OCI-M2 (cell line): ENCODE measurements at regions not wholly inside any gene's neighbourhood (a gene's known extent, or its start where the extent isn't known, plus 50 kb on each side); places are given as distances from the start of the nearest gene placed in this dataset.

ENCODE experiments used
- DNase-seq: peaks from one replicate; lab custom pipeline; 2025; ENCODE audit not compliant: unreplicated experiment; lab: John Stamatoyannopoulos, UW

DNA sequence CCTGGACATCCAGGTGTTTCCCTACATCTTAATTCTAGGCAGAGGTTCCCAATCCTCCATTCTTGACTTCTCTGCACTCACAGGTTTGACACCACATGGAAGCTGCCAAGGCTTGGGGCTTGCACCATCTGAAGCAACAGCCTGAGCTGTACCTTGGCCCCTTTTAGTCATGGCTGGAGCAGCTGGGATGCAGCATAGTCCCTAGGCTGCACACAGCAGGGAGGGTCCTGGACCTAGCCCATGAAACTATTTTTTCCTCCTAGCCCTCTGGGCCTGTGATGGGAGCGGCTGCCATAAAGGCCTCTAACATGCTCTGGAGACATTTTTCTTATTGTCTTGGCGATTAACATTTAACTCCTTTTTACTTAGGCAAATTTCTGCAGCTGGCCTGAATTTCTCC is 417.2 kb upstream of the FLRT2 start:
- DNase-seq = no peak

DNA sequence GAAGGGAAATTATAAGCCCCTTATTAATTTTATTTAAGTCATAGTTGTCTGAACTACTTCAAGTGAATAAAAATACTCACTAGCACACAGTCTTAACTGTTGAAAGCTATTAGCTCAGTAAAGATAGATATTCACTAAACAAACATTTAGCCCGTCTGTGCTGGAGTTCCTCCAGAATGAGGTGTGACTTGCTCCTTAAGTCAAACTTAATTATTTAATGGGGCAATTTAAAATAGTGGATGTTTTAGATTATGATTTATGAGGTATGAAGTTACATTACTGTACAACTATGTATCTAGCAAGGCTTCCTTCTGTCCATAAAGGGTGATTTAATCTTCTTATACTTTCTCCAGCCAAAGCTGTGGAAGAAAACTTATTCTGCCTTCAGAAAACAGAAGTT is 414.0 kb upstream of the FLRT2 start:
- no peak for DNase-seq

DNA sequence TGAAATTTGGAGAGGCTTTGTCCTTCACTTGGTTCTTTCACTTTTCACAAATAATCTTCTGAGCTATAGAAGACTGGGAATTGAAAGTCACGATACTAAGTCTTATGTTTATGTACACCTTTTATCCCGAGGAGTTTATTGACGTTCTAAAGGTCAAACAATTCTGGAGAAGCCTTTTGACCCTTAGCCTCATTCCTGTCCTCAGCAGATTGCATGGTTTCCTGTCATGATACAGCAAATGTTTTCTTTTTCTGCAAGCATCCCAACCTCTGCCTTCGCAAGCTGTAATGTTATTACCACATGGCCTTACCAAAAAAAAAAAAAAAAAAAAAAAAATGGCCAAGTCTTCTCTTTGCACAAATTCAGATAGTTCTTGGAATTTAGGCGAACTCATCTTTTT is 411.7 kb upstream of the FLRT2 start:
- no peak for DNase-seq

DNA sequence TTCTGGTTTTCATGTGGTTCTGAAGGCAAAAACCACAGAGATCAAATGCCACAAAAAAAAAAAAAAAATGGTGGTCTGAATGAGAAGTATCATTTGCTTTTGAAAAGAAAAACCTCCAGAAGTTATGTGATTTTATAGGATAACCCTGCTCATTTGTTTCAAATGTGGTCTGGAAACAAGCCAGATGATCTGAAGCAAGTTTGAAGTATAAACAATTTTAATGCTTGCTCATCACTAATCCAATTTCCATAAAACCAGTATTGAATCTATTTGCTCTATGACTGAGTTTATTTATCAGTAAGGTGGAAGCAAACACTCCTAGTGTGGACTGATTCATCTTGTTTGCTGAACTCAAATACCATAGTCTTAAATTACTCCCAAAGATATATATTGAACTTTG is 407.3 kb upstream of the FLRT2 start:
- DNase-seq = no peak

DNA sequence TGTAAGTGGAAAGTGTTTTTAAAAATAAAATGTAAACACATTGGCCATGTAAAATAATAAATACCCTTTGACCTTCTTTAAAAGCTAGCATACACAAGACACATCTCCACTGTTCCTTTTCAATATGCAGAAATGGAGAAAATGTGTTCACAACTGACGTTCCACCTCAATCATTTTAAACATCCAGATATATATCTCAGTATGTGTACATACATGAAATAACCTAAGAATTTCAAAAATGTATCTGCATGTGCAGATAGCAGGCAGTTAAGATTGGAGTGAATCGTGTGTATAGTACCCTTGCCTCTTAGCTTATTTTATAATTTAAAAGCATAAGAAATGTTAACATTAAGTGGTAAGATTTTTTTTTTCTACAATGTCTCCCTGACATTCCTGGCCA is 406.2 kb upstream of the FLRT2 start:
- no peak for DNase-seq

DNA sequence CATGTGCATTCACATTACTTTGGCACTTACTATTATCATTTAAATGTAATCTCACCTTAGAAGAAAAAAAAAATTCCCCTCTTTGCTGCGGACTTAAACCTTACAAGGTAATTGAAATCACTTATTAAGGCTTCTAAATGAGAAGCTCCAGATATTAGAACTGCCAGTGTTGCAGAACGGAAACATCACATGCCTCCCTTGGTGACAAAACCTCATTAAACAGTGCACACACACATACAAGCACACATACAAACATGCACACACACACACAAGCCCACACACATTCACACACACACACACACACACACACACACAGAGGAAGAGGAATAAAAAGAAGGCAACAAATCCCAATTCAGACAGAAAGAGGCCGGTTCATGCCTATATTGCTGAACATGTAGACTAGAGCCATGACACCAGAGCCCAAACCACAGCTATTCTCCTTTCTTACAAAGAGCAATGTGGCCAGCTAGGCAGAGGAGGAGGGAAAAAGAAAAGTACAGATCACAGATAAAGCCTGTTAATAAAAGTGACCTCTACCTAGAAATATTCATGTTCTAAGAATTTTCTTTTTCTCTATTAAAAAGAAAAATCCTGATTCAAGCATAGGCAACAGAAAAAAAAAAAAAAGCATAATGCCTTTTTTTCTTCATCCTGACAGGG is 405.2 kb upstream of the FLRT2 start:
- DNase-seq = no peak

DNA sequence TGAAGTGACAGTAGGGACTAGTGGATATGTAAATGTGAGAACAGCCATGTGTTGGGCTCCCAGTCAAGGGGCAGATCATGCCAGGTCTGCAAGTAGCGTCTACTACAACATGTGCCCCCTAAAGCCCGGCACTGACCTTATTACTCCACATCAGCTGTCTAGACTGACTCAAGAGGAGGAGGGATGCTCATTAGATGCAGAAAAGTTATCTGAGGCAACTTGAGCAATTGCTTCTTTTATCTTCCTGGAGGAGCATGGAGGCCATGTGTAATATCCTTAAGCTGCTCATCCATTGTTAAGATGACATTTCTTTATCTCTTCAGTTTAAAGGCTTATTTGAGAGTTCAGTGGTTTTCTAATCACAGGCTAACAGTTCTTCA is 404.7 kb upstream of the FLRT2 start:
- peak; percentile 41 for DNase-seq

DNA sequence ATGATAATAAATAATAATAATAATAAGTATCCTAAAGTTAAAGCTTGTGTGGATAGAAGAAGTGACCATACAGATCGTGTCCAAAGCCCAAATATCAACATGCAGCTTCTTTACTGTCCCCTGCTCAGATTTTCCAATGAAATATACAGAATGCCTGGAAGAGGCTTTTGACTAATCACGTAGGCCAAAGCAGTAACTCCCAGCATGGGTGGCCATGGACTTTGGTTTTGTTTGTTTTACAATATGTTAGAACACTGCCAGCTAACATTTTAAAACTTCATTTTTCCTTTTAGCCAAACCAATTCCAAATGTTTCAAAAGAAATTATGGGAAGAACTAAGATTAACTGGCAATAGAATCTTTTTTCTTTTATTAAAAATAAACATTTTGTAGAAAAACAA is 400.0 kb upstream of the FLRT2 start:
- no peak for DNase-seq

DNA sequence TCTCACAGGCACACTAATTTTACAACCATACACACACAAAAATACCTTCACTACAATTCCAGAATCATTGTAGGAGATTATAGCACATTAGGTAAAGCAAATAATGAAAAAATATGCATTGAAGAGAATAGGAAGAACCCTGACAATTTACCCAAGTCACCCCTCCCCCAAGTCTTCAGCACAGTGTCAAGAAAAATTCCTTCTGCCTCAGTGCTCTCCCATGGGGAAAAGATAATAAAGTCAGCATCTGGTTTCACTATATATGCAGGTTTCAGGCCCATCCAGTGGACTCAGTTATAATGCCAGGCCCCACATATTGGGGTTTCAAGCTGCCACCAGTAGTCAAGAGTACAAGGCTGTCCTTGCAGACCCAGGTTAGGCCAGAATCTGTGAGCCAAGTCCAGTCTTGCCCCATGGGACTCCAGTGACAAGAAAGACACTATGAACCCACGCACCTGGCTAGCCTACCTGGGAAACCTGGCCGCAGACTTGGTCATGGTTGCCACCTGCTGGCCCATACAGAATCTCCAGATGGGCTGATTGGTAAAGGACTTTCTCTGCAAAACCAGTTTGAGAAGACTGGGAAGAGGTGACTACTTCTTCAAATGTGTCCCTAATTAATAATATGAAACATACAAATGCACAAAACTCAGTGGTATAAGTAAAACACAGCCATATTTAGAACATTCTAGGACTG is 398.6 kb upstream of the FLRT2 start:
- no peak for DNase-seq

DNA sequence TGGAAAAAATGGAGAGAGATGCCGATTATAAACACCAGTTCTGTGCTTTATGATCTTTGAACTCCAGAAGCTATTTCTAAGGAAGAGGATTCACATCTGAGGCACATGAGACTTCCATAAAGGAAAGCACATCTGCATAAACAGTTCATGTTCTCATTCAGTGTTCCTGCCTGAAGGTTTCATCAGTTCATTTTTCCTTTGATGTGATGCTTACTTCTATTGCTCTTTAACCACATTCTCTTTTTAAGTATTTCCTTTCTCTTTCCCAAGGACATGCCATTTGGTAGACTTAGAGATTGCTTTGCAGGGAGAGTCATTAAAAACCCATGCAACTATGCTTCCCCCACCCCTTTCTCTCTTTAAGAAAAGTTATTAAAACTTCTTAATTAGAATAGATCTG is 387.0 kb upstream of the FLRT2 start:
- no peak for DNase-seq

DNA sequence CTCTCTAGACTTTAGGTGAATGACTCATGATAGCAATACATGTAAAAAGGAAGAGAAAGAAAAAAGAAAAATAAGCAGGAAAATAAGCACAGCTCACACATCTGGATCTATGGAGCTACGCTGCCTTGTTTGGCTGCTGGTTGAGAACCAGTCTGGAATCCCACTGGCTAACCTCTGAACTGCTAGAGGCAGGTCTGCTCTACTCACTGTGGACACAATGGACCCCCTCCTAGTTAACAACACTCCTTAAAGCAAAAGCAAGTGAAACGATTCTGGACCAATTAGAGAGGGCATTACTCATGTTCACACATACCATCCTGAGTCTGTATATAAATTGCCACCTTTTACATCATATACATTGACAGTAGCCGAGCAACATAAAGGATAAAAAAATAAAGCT is 383.2 kb upstream of the FLRT2 start:
- DNase-seq = no peak

DNA sequence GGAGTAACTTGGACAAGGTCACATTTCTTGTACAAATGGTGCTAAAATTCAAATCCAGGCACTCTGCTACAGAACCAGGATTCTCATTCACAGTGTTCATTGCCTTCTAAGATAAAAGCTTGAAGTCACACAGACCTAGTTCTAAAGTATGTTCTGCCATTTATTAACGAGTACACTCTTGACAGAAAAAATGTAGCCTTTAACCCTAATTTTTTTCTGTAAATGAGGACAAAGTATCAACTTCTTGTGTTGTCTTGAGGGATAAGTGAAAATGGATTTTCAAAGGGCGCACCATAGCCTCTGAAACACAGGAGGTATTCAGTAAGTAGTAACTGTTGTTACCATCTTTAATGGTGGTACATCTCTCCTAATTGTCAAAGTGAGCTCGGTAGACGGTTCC is 379.8 kb upstream of the FLRT2 start:
- DNase-seq = no peak

DNA sequence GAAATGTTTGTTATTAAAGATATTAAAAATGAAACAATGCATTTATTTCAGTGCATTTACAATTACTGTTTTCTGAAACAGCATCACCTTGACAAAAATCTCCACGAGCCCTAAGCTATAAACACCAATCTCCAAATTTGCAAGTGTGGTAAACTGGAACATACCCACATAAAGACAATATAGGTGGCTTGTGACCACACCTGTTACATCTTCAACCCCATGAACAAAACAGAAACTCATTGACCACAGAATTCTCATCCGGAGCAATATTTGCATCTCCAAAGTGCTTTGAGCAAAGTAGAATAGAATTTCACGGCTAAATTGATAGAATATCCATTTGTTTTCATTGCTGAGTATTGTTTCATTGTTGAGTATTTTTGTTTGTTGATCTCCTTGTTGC is 375.2 kb upstream of the FLRT2 start:
- no peak for DNase-seq

DNA sequence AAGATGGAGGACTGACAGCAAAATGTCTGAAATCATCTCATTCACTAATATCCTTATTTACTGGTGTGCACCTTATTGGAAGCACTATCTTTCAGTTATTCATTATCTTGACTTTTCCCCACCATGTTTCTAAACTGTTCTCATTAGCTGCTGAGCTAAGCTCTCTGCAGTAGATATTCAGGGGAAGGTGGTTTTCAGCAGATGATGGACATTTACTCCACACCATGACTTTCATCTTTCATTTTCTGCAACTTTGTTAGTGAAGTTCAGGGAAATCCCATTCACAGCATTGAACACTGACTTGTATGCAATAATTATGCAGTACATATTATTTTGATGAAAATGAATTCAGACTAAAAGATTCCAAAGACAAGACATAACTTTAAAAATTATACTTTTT is 373.6 kb upstream of the FLRT2 start:
- DNase-seq = no peak

DNA sequence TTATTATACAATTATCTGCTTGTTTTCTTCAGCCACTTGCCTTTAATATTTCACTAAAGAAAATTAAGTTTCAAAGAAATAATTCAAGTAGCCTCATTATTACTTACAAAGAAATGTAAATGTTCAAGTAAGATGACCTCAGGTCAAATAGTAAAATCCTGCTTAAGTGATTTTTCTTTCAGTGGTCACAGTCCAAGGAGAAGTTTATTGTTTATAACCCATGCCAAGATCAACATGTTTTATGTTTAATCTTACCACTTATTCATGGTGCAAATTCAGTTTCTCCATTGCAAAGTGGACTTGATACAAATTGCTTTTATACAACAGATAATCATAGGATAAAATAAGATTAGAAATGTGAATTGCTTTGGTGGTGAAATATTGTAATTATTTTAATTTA is 370.2 kb upstream of the FLRT2 start:
- DNase-seq = no peak

DNA sequence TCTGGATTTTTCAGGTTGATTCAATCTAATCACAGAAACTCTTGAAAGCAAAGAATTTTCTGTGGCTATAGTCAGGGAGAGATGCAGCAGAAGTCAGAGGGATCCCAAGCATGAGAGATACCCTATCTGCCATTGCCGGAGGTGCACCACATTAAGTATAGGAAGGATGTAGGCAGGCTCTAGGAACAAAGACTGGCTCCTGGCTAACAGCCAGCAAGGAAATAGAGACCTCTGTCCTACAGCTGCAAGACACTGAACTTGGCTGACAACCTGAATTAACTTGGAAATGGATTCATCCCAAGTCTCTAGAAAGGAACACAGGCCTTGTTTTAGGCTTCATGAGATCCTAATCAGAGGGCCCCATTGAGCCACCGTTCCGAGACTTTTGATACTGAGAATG is 364.9 kb upstream of the FLRT2 start:
- DNase-seq = no peak

DNA sequence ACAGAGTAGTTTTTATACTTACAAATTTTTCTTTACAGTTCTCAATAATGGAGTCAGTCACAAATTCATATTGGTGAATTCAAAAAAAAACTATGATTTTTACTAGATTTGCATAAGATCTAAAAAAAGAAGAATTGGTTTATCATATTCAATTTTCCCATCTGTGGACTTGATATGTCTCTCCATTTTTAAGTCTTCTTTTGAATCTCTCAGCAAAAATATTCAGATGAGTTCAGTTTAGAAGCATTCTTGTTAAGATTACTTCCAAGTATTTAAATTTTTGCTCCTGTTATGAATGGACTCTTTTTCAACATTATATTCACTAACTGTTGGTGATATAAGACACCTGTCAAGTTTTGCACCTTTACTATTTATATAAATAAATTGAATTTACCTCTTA is 360.6 kb upstream of the FLRT2 start:
- no peak for DNase-seq

DNA sequence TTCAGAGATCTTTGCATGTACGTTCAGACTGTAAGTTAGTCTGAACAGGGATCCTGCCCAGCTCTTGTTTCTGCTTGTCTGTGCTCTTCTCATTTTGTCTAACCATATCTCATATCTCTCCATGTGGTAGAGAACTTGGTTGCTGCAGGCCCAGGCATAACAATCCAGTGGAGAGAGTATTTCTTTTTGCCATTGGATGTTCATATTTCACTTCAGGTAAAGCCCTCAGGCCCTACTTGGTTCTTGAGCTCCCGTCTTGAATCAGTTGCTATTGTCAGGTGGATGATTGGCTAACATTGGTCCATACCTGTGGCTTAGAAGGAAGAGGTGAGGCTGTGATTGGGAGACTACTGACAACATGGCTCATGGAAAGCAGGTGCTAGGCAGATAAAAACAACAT is 357.7 kb upstream of the FLRT2 start:
- DNase-seq = no peak

DNA sequence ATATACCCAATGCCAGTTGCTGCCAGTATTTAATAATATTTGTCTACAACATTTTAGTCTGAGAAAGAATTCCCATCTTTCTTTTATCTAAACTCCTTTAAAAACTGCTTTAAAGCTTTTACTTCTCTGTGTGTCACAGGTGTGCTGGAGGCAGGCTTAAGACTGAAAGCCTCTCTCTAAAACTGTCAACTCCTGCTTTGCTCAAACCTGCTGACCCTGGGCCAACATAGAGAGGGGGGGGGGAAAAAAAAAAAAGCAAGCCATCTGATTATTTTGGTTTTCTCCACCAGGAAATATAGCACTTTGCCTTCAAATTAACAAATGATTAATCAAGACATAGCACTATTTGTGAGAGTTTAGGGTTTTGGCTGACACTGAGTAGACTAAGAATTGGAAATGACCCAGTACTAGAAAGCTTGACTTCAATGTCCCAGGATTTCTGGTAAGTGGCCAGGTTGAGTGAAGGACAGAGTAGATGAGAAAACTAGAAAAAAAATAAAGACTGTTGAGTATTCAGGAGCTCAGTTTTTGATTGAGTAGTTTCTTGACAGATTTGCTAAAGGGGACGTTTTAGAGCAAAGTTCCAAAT is 357.0 kb upstream of the FLRT2 start:
- DNase-seq = no peak

DNA sequence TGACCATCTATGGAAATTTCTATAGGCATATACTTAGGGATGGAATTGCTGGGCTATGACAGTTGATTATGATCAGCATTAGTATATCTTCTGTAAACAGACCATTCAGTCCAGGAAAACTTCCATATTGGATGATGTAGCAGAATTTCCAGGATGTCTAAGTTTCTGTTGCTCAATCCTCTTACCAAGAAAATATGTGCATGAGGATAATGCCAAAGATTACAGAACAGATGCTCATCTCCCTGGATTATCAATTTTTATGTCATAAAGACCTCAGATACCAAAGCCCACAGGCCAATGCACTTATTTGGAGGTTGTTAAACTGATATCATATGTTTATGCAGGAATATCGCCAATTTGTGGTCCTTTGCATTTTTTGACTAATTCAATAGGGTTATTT is 354.4 kb upstream of the FLRT2 start:
- no peak for DNase-seq

DNA sequence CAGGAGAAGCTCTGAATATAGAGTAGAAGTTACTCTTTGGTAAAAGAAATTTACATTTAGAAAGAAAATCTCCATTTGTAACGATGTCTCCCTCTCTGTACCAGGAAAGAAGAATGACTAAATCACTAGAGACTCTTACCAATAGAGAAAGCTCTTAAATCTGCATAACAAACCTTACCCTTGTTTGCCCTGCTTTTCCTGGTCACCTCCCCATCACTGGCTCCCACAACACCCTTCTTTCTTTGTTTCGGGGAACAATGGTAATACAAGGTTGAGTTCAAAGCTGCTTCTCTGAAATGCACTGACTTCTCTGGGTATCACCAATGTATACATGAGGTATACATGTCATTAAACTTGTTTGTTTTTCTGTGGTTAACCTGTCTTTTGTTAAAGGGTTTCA is 351.1 kb upstream of the FLRT2 start:
- no peak for DNase-seq

DNA sequence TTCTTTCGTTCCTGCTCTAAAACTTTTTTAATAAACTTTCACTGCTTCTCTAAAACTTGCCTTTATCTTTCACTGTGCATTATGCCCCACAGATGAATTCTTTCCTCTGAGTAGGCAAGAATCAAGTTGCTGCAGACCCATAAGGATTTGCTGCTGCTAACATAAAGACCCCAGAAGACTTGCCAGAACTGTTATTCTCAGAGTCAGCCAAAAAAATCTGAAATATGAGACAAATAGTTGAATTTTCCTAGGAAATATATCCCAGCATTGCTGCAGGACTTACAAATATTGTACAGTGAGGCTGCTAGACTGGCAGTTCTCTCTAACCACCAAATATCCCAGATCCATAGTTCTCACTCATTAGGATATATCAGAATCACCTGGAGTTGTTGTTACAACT is 349.1 kb upstream of the FLRT2 start:
- no peak for DNase-seq

DNA sequence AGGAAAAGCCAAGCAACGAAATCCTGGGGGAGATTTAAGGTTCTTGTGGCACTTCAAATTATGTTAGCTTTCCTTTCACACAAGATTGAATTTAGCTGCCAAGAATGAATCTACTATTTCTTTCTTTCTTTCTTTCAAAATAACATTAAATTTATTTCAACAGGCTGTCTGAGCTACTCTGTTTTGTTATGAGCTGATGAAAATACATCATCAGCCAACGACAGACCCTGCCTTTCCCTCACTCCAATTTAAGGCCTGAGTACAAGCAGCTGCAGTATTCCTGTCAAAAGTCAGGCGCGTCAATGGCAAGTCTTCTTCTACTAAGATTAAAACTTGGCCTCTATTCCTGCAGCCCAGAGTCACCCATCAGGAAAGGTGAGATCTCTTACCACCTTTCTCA is 347.7 kb upstream of the FLRT2 start:
- DNase-seq = no peak
